ENCODE measurements at regions not wholly inside any gene's neighbourhood (a gene's known extent, or its start where the extent isn't known, plus 50 kb on each side); places are given as distances from the start of the nearest gene placed in this dataset.

- TF ChIP-seq EZH2 (IDR thresholded peaks at IDR 0.05; ENCODE audit: borderline replicate concordance, insufficient read depth, low read depth, low read length, poor library complexity, severe bottlenecking): no peak
- TF ChIP-seq CTCF (IDR thresholded peaks at IDR 0.05): no peak
Measured at GRCh38 chr12:92088805-92089204, 56.8 kb downstream of the BTG1 start.
